Midbrain (tissue), 1 donor: ENCODE measurements at regions not wholly inside any gene's neighbourhood (a gene's known extent, or its start where the extent isn't known, plus 50 kb on each side); places are given as distances from the start of the nearest gene placed in this dataset.

Experiments
- DNase-seq: peaks from one replicate; lab custom pipeline; 2025; lab: John Stamatoyannopoulos, UW

DNA sequence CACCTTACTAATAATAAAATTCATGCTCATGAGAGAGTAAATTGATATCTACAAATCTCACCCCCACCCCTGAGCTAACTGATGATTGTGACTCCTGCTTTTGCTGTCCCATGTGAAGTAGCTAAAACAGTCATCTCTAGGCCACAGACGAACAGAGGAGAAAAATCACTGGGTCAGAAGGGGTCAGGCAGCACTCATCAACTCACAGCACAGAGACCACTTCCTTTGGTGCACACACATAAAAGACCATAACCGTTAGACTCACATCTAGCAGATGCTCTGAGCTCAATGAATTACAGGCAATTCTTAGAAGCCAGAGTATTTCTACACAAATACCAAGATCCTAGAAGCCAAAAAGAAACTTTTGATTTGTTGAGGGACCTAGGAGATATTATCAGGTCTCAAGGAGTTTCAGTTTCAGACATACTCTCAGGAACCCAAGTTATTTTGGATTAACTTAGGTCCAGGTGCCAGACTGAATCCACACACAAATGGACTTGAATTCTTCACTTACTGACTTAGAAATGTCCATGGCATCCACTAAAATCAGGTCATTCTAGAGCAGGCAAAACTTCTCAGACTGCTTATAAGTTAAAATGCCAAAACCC, 65.0 kb upstream of the TES start:
- DNase-seq, result no peak

DNA sequence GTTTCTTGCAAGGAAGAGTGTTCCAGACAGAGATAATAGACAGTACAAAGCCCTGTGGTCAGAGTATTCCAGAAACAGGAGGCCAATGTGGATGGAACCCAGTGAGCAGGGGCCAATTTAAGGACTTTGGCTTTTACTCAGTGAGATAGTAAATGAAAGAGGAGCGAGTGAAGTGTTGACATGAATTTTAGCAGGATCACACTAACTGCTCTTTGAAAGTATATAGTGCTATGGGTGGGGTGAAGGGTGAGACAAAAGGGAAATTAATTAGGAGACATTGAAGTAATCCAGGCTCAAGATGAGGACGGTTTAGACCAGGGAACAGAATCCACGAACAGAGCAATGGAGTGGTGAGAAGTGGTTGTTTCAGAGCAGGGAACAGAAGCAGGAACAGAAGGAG, 62.2 kb upstream of the TES start:
- no peak for DNase-seq

DNA sequence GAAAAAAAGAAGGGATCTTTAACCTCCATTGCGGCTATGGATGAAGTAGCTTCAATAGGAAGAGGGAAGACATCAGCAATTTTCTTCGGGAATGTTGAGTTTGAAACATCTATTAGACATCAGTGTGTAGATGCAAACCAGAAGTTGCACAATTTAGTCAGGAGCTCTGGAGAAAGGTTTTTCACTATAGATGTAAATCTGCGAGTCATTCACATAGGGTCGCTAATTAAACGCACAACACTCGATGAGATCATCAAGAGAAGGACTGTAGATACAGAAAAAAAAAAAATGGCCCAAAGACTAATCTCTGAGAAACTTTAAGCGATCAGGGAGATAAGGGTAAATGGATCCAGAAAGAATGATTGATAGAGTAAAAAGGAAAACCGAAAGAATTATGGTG, 61.7 kb upstream of the TES start:
- no peak for DNase-seq

DNA sequence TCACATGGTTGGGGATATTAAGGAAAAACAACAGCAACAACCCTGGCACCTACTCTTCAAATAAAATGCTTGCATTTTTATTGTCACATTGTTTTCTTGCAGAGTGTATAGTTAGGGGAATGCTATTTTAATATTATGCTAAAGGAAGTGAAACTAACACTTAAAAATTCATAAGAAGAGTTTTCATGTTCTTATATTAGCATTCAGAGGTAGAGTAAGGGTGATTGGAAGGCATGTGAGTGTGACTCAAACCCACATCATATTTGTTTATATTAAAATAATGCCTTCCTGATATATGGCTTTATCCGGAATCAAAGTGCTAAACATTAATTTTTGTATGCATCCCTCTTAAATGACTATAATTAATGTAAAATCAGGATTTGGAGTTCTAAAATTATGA, 59.8 kb upstream of the TES start:
- DNase-seq, result no peak

DNA sequence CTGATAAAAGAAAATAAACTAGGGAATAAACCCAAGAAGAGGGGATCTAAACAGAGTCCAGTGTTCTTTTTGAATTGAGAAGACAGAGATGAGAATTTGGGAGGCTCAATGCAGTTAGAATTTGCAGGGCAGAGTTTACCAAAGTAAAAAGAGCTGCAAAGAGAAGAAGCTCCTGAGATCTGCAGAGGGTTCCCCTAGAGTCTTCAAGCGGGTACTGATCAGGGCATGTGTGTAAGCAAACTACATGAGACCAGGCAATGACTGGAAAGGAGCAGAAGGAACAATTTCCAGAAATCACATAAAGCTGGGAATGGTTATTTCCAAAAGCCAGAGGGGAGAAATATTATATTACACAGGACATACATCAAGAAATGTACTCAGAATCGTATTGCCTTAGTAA, 58.1 kb upstream of the TES start:
- DNase-seq, result no peak

DNA sequence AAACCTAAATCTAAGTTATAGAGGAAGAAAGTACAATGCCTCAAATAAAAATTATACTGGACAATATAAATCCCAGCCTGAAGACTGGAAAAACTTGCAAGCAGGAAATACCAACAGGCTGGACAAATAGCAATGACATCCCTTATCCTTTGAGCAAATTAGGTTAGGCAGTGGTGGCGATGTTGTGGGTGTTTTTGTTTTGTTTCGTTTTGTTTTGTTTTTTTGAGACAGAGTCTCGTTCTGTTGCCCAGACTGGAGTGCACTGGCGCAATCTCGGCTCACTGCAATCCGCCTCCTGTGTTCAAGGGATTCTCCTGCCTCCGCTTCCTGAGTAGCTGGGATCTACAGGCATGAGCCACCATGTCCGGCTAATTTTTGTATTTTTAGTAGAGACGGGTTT, 57.3 kb upstream of the TES start:
- no peak for DNase-seq

DNA sequence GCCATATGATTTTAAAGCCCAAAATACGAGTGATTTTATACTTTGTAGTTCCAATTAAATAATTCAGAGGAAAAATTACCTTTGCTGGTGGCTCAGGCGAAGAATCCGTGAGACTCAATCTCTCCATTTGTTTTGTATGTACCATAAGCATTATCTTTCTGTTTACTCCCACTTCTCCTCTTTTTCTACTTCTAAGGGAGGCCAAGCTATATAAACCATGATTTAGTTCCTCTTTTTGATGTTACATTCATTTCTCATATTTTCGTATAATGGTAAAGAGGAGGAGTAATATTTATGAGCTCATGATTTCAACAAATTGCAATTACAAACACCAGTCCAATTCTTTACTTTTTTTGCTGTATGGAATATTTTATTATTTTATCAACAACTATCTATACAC, 50.6 kb upstream of the TES start:
- no peak for DNase-seq
